Neuronal stem cell (in vitro differentiated cells): ENCODE measurements at regions not wholly inside any gene's neighbourhood (a gene's known extent, or its start where the extent isn't known, plus 50 kb on each side); places are given as distances from the start of the nearest gene placed in this dataset.

Experiments used
- DNase-seq: peaks from one replicate; pipeline ENCODE4 v3.0.0-alpha.2; 2013; ENCODE audit warnings: low spot score
- H2AFZ ChIP-seq: one replicate; pipeline ENCODE4 v1.6.1; 2013; ENCODE audit warnings: mild to moderate bottlenecking, low read length, inconsistent platforms
- H2AK5ac ChIP-seq: 2 replicates; pipeline ENCODE4 v1.6.1; 2013; ENCODE audit warnings: low read depth, mild to moderate bottlenecking, inconsistent platforms, low read length, moderate library complexity, mixed read lengths
- H2BK120ac ChIP-seq: 2 replicates; pipeline ENCODE4 v1.6.1; 2013; ENCODE audit warnings: low read depth, mild to moderate bottlenecking, inconsistent platforms, low read length, moderate library complexity, mixed read lengths
- H2BK12ac ChIP-seq: one replicate; pipeline ENCODE4 v1.6.1; 2013; ENCODE audit warnings: low read length, inconsistent platforms
- H2BK15ac ChIP-seq: 2 replicates; pipeline ENCODE4 v1.6.1; 2013; ENCODE audit warnings: mild to moderate bottlenecking, low read length, inconsistent platforms, mixed read lengths
- H2BK5ac ChIP-seq: one replicate; pipeline ENCODE4 v1.6.1; 2013; ENCODE audit warnings: inconsistent platforms, mild to moderate bottlenecking, low read length, moderate library complexity
- H3K14ac ChIP-seq: one replicate; pipeline ENCODE4 v1.6.1; 2013; ENCODE audit warnings: low read length, inconsistent platforms
- H3K18ac ChIP-seq: 2 replicates; pipeline ENCODE4 v1.6.1; 2013; ENCODE audit warnings: low read length, inconsistent platforms
- H3K23ac ChIP-seq: 2 replicates; pipeline ENCODE4 v1.6.1; 2013; ENCODE audit warnings: low read depth, mild to moderate bottlenecking, mixed read lengths, low read length, inconsistent platforms; ENCODE audit not compliant: poor library complexity
- H3K27ac ChIP-seq: replicated peaks from 3 replicates; pipeline ENCODE4 v1.5.1; 2013; ENCODE audit warnings: low read length, inconsistent platforms
- H3K27me3 ChIP-seq, 3 experiments: 2 replicates each; pipeline ENCODE4 v1.6.1; 2013; ENCODE audit warnings: low read length in 3 of 3, mild to moderate bottlenecking in 2 of 3, inconsistent platforms in 1 of 3, low read depth in 1 of 3, mixed read lengths in 1 of 3, moderate library complexity in 1 of 3; ENCODE audit not compliant: control insufficient read depth in 3 of 3, insufficient read depth in 3 of 3
- H3K36me3 ChIP-seq, 2 donors: replicated peaks in 1 of 2; 2 replicates each; pipeline ENCODE4 v1.6.1; 2013; ENCODE audit warnings: low read length in 2 of 2; ENCODE audit not compliant: control insufficient read depth in 2 of 2, insufficient read depth in 2 of 2
- H3K4ac ChIP-seq: 2 replicates; pipeline ENCODE4 v1.6.1; 2013; ENCODE audit warnings: inconsistent platforms, mild to moderate bottlenecking, low read length, moderate library complexity
- H3K4me1 ChIP-seq, 2 donors: 1 replicate in 1 of 2; 2 replicates in 1 of 2; pipeline ENCODE4 v1.6.1; 2013; ENCODE audit warnings: low read length in 2 of 2, low read depth in 1 of 2; ENCODE audit not compliant: control insufficient read depth in 2 of 2, insufficient read depth in 1 of 2
- H3K4me2 ChIP-seq: one replicate; pipeline ENCODE4 v1.6.1; 2013; ENCODE audit warnings: mild to moderate bottlenecking, low read length, inconsistent platforms; ENCODE audit not compliant: insufficient read depth, poor library complexity, severe bottlenecking
- H3K4me3 ChIP-seq, 2 donors: 2 replicates each; pipeline ENCODE4 v1.5.1; 2013; ENCODE audit warnings: low read length in 2 of 2, mild to moderate bottlenecking in 2 of 2, inconsistent platforms in 1 of 2, moderate library complexity in 1 of 2
- H3K79me1 ChIP-seq: one replicate; pipeline ENCODE4 v1.6.1; 2013; ENCODE audit warnings: low read depth, mild to moderate bottlenecking, inconsistent platforms, low read length, moderate library complexity
- H3K9ac ChIP-seq: one replicate; pipeline ENCODE4 v1.6.1; 2013; ENCODE audit warnings: mild to moderate bottlenecking, low read depth, low read length, inconsistent platforms; ENCODE audit not compliant: poor library complexity
- H3K9me3 ChIP-seq, 2 donors: replicated peaks in 1 of 2; 2 replicates each; pipeline versions ENCODE3 to v1.6.1; 2013; ENCODE audit warnings: low read length in 2 of 2, mild to moderate bottlenecking in 2 of 2, inconsistent platforms in 1 of 2, low read depth in 1 of 2, mixed read lengths in 1 of 2, moderate library complexity in 1 of 2; ENCODE audit not compliant: control insufficient read depth in 2 of 2, insufficient read depth in 1 of 2
- H4K8ac ChIP-seq: one replicate; pipeline ENCODE4 v1.6.1; 2013; ENCODE audit warnings: low read depth, mild to moderate bottlenecking, inconsistent platforms, low read length, moderate library complexity
- H4K91ac ChIP-seq: one replicate; pipeline ENCODE4 v1.6.1; 2013; ENCODE audit warnings: low read length, low read depth, mild to moderate bottlenecking, inconsistent platforms; ENCODE audit not compliant: poor library complexity
- WGBS, 2 donors: extraction: QIAGEN DNeasy Blood & Tissue Kit; methylation state at CpG; one replicate each; pipeline ENCODE4 v1.1.7; 2013; ENCODE audit warnings: missing lambda C conversion rate in 2 of 2, mixed read lengths in 1 of 2; ENCODE audit not compliant: insufficient read length in 2 of 2, insufficient replicate concordance in 1 of 2; ENCODE audit errors: extremely low coverage in 2 of 2; 5-methylcytosine and 5-hydroxymethylcytosine counted together

GRCh38 chr13:60335531-60335930, 61.5 kb upstream of the TDRD3 start:
- H3K4me2 ChIP-seq: no peak overlapping the region
- H3K23ac ChIP-seq: no peak overlapping the region
- no peak overlapping the region for H2BK12ac ChIP-seq
- no peak overlapping the region for H2BK5ac ChIP-seq
- no peak for DNase-seq
- H3K9me3 ChIP-seq: no peaks in the 10 kb centered on the region
- no peak overlapping the region for H2BK15ac ChIP-seq
- no peak overlapping the region for H2AFZ ChIP-seq
- H3K79me1 ChIP-seq: no peaks in the 10 kb centered on the region
- H3K9ac ChIP-seq: no peak overlapping the region
- no peak overlapping the region for H3K14ac ChIP-seq
- H3K27ac ChIP-seq: no peak overlapping the region
- no peak overlapping the region for H3K4me3 ChIP-seq
- no CpG with 5 or more reads among the region's 1 CpG for WGBS, 2 donors
- no peak overlapping the region for H2BK120ac ChIP-seq
- no peaks in the 10 kb centered on the region for H3K4me1 ChIP-seq
- H3K27me3 ChIP-seq: no peaks in the 10 kb centered on the region
- H4K91ac ChIP-seq: no peak overlapping the region
- H3K18ac ChIP-seq: no peak overlapping the region
- H2AK5ac ChIP-seq: no peak overlapping the region
- H4K8ac ChIP-seq: no peak overlapping the region
- H3K36me3 ChIP-seq: no peaks in the 10 kb centered on the region
- H3K4ac ChIP-seq: no peak overlapping the region

DNA sequence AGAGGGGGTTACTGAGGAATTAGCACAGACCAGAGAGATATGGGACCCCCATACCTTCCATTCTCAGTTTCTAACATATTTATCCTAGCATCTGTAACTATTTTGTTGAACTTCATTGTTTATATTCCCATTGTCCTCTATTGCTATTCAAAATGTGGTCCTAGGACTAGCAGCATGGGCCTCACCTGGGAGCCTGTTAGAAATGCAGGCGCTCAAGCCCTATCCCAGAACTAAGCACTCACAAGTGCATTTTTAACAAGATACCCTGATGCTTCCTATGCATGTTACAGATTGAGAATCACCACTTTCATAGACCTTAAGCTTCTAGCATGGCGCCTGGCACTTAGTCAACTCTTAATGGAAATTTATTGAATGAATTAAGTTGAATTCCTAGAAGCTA, 58.3 kb upstream of the TDRD3 start:
- DNase-seq: no peak
- Histone ChIP-seq H3K79me1 (no peaks in the 10 kb centered on the region), H3K4me1 (no peaks in the 10 kb centered on the region), H4K91ac (no peak overlapping the region), H3K14ac (no peak overlapping the region), H3K4me3 (no peak overlapping the region), H3K27me3 (peaks cover 0 to 3% (median 0%) of the 10 kb centered on the region in 3 experiments), H2BK120ac (no peak overlapping the region), H2AK5ac (no peak overlapping the region), H2AFZ (no peak overlapping the region), H3K27ac (no peak overlapping the region), H3K36me3 (no peaks in the 10 kb centered on the region), H3K9ac (no peak overlapping the region), H3K23ac (no peak overlapping the region), H3K4ac (no peak overlapping the region), H4K8ac (no peak overlapping the region), H3K9me3 (no peaks in the 10 kb centered on the region), H2BK15ac (no peak overlapping the region), H2BK12ac (no peak overlapping the region), H3K18ac (no peak overlapping the region), H2BK5ac (no peak overlapping the region), H3K4me2 (no peak overlapping the region)
- WGBS, 2 donors: no CpG with 5 or more reads among the region's 2 CpGs

GRCh38 chr13:60343978-60344377, 53.0 kb upstream of the TDRD3 start:
- Histone ChIP-seq H3K27ac (no peak overlapping the region), H2BK5ac (no peak overlapping the region), H2BK15ac (no peak overlapping the region), H2BK12ac (no peak overlapping the region), H2AK5ac (no peak overlapping the region), H3K4me3 (no peak overlapping the region), H4K8ac (no peak overlapping the region), H3K18ac (no peak overlapping the region), H3K4ac (no peak overlapping the region), H3K4me1 (peaks cover 0 to 5% of the 10 kb centered on the region in 2 donors), H3K9me3 (no peaks in the 10 kb centered on the region), H3K9ac (no peak overlapping the region), H2AFZ (no peak overlapping the region), H4K91ac (no peak overlapping the region), H3K36me3 (no peaks in the 10 kb centered on the region), H3K23ac (no peak overlapping the region), H2BK120ac (no peak overlapping the region), H3K14ac (no peak overlapping the region), H3K27me3 (peaks cover 0 to 3% (median 0%) of the 10 kb centered on the region in 3 experiments), H3K4me2 (no peak overlapping the region), H3K79me1 (no peaks in the 10 kb centered on the region)
- DNase-seq: no peak
- WGBS, 2 donors: no CpG with 5 or more reads among the region's 1 CpG

GRCh38 chr13:60347174-60347573, 49.8 kb upstream of the TDRD3 start:
- Histone ChIP-seq H4K8ac (no peak overlapping the region), H3K9me3 (peaks cover 0 to 2% of the 10 kb centered on the region in 2 donors), H4K91ac (no peak overlapping the region), H2AFZ (no peak overlapping the region), H3K27ac (no peak overlapping the region), H3K4me1 (peaks cover 0 to 5% of the 10 kb centered on the region in 2 donors), H3K4ac (no peak overlapping the region), H3K4me2 (no peak overlapping the region), H2BK120ac (no peak overlapping the region), H3K4me3 (no peak overlapping the region), H3K14ac (no peak overlapping the region), H3K18ac (no peak overlapping the region), H2BK12ac (no peak overlapping the region), H3K36me3 (no peaks in the 10 kb centered on the region), H2BK15ac (no peak overlapping the region), H3K27me3 (no peaks in the 10 kb centered on the region), H3K23ac (no peak overlapping the region), H2AK5ac (no peak overlapping the region), H3K79me1 (no peaks in the 10 kb centered on the region), H2BK5ac (no peak overlapping the region), H3K9ac (no peak overlapping the region)
- no CpG with 5 or more reads among the region's 3 CpGs for WGBS, 2 donors
- no peak for DNase-seq
